ENCODE measurements at regions not wholly inside any gene's neighbourhood (a gene's known extent, or its start where the extent isn't known, plus 50 kb on each side); places are given as distances from the start of the nearest gene placed in this dataset.

- no peak for TF ChIP-seq SUZ12 (IDR thresholded peaks at IDR 0.05; ENCODE audit: extremely low read depth, insufficient read depth, insufficient read length)
- TF ChIP-seq ZNF274 (IDR thresholded peaks at IDR 0.05; ENCODE audit: low read depth, low read length) = no peak
Observed at GRCh38 chr1:228862542-228863505, 127.5 kb downstream of the RHOU start.

Measured in NT2/D1 (cell line).